SU-DHL-6 (cell line): ENCODE measurements at regions not wholly inside any gene's neighbourhood (a gene's known extent, or its start where the extent isn't known, plus 50 kb on each side); places are given as distances from the start of the nearest gene placed in this dataset.

Experiments
- H2AFZ ChIP-seq: fragments of 200-600 bp; sonication (generic); 2 replicates; pipeline ENCODE4 v1.6.1; 2014; ENCODE audit warnings: low read depth, mild to moderate bottlenecking, moderate library complexity, mixed read lengths, antibody characterized with exemption, low read length; ENCODE audit not compliant: severe bottlenecking
- H3F3A ChIP-seq: fragments of 200-600 bp; shearing (Covaris generic); 2 replicates; pipeline ENCODE4 v1.6.0; 2016; ENCODE audit warnings: antibody characterized with exemption, mild to moderate bottlenecking; ENCODE audit not compliant: insufficient read depth
- H3K27ac ChIP-seq: fragments of 200-600 bp; sonication (generic); 2 replicates; pipeline ENCODE4 v1.5.1; 2016; ENCODE audit warnings: low read depth, mild to moderate bottlenecking, low read length, moderate library complexity, mixed read lengths
- H3K27me3 ChIP-seq: fragments of 200-600 bp; sonication (generic), shearing (Covaris generic); 2 replicates; pipeline ENCODE4 v1.6.0; 2014; ENCODE audit warnings: mild to moderate bottlenecking, low read length
- H3K36me3 ChIP-seq: fragments of 200-600 bp; sonication (generic); 2 replicates; pipeline ENCODE4 v1.6.1; 2014; ENCODE audit warnings: mild to moderate bottlenecking, low read length, mixed read lengths
- H3K4me2 ChIP-seq: fragments of 300-600, 200-600 bp; shearing (Covaris generic), sonication (generic); 2 replicates; pipeline ENCODE4 v1.6.0; 2014; ENCODE audit warnings: low read length, low read depth, mild to moderate bottlenecking; ENCODE audit not compliant: poor library complexity, severe bottlenecking
- H3K4me3 ChIP-seq: fragments of 200-600 bp; sonication (generic); 2 replicates; pipeline ENCODE4 v1.5.1; 2014; ENCODE audit warnings: antibody characterized with exemption, low read length, mild to moderate bottlenecking, mixed read lengths; ENCODE audit not compliant: insufficient read depth, poor library complexity, severe bottlenecking
- H3K79me2 ChIP-seq: fragments of 200-600 bp; sonication (generic); 2 replicates; pipeline ENCODE4 v1.6.1; 2014; ENCODE audit warnings: mild to moderate bottlenecking, low read length, moderate library complexity; ENCODE audit not compliant: insufficient read depth
- H3K9ac ChIP-seq: fragments of 200-600 bp; sonication (generic); 2 replicates; pipeline ENCODE4 v1.7.0; 2014; ENCODE audit warnings: mild to moderate bottlenecking, low read length
- H3K9me2 ChIP-seq: fragments of 200-600 bp; sonication (generic); replicated peaks from 2 replicates; pipeline ENCODE4 v1.6.1; 2014; ENCODE audit warnings: low read length; ENCODE audit not compliant: insufficient read depth
- H3K9me3 ChIP-seq: fragments of 200-600 bp; sonication (generic); 2 replicates; pipeline ENCODE4 v1.6.1; 2014; ENCODE audit warnings: low read length, mixed read lengths; ENCODE audit not compliant: insufficient read depth
- H4K20me1 ChIP-seq: fragments of 200-600 bp; sonication (generic); 2 replicates; pipeline ENCODE4 v1.6.1; 2014; ENCODE audit warnings: low read depth, mild to moderate bottlenecking, antibody characterized with exemption, low read length, moderate library complexity, mixed read lengths
- EZH2phosphoT487 ChIP-seq: fragments of 200-600 bp; sonication (generic), shearing (Covaris generic); conservative IDR thresholded peaks from 2 replicates; pipeline ENCODE4 v1.6.1; 2018; ENCODE audit warnings: mild to moderate bottlenecking, antibody characterized with exemption, low read length, moderate library complexity, mixed read lengths
- TF ChIP-seq, protein P1 (sequence below): fragments of 200-600 bp; sonication (generic); IDR thresholded peaks from one replicate; pipeline ENCODE4 v1.5.1; 2017; ENCODE audit warnings: antibody characterized with exemption, mild to moderate bottlenecking, low read length, moderate library complexity; ENCODE audit not compliant: insufficient read depth, poor library complexity, severe bottlenecking

DNA sequence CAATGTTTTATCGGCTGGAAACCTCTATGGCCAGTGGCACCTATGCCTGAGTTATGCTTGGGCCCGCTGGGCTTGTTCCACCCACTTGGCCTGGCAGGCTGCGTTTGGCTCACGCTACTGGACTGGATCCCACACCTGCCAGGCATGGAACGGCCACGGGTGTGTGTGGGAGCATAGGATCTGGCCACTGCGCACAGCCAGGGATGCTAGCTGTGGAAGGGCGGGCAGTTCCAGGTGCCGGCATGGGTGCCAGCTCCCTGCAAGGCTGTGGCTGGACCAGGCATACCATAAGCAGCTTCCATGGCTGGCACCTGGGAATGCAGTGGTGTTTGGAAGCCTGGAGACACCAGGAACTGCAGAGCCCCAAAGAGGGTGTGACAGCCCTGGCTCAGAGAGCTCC is 1063.9 kb upstream of the ACO1 start:
- H3F3A ChIP-seq = no peaks in the 10 kb centered on the region

DNA sequence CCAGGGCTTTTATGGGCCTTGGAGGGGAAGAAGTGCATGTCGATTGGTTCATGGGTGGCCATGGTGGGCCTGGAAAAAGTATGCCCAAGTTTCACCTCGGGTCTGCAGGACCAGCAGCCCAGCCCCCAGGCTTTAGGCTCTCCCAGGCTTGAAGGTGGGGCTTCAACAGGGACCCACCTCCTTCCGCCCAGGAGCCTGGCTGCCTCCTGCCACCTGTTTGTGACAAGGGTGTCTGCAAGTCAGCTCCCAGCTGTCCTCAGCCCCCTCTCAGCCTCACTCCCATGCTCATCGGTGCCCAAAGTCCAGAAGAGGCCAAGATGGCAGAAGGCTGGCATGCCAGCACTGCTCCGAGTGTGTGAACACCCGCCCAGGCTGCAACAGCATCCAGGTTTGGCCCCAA is 1063.2 kb upstream of the ACO1 start:
- no peaks in the 10 kb centered on the region for H3K79me2 ChIP-seq
- H4K20me1 ChIP-seq = no peaks in the 10 kb centered on the region
- no peak overlapping the region for H3K4me3 ChIP-seq
- H3K27me3 ChIP-seq = no peaks in the 10 kb centered on the region
- TF ChIP-seq EZH2phosphoT487 = no peak
- TF ChIP-seq, protein P1, sequence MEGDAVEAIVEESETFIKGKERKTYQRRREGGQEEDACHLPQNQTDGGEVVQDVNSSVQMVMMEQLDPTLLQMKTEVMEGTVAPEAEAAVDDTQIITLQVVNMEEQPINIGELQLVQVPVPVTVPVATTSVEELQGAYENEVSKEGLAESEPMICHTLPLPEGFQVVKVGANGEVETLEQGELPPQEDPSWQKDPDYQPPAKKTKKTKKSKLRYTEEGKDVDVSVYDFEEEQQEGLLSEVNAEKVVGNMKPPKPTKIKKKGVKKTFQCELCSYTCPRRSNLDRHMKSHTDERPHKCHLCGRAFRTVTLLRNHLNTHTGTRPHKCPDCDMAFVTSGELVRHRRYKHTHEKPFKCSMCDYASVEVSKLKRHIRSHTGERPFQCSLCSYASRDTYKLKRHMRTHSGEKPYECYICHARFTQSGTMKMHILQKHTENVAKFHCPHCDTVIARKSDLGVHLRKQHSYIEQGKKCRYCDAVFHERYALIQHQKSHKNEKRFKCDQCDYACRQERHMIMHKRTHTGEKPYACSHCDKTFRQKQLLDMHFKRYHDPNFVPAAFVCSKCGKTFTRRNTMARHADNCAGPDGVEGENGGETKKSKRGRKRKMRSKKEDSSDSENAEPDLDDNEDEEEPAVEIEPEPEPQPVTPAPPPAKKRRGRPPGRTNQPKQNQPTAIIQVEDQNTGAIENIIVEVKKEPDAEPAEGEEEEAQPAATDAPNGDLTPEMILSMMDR = no peak
- no peaks in the 10 kb centered on the region for H3K9me2 ChIP-seq
- H2AFZ ChIP-seq = no peak overlapping the region
- no peak overlapping the region for H3K4me2 ChIP-seq
- no peaks in the 10 kb centered on the region for H3K36me3 ChIP-seq
- H3K9me3 ChIP-seq = no peaks in the 10 kb centered on the region
- no peak overlapping the region for H3K27ac ChIP-seq
- H3F3A ChIP-seq = no peaks in the 10 kb centered on the region
- no peak overlapping the region for H3K9ac ChIP-seq

More for the DNA sequence above, 1063.9 kb upstream of the ACO1 start:
- no peaks in the 10 kb centered on the region for H3K9me3 ChIP-seq
- H3K9me2 ChIP-seq = no peaks in the 10 kb centered on the region
- no peaks in the 10 kb centered on the region for H3K36me3 ChIP-seq
- no peak overlapping the region for H3K4me2 ChIP-seq
- H3K27ac ChIP-seq = no peak overlapping the region
- H3K79me2 ChIP-seq = no peaks in the 10 kb centered on the region
- no peaks in the 10 kb centered on the region for H3K27me3 ChIP-seq
- H3K4me3 ChIP-seq = no peak overlapping the region
- H3K9ac ChIP-seq = no peak overlapping the region
- no peaks in the 10 kb centered on the region for H4K20me1 ChIP-seq
- no peak for TF ChIP-seq EZH2phosphoT487
- TF ChIP-seq, protein P1 = no peak
- no peak overlapping the region for H2AFZ ChIP-seq

DNA sequence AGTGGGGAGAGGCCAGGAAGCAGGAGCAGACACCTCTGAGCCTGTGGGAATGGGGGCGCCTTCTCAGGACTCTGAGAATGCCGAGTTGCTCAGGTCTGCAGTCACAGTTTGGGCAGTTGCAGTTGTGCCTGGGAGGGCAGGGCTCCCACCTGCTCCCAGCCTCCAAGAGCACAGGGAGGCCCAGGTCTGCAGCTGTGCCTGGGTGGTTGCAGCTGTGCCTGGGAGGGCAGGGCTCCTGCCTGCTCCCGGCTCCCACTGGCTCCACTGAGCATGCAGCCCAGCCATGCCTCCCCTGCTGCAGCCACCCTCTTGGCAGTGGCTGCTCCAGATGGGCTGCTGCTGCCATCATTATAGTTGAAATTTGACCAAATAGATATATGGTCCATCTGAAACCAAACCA is 1062.8 kb upstream of the ACO1 start:
- Histone ChIP-seq H3K4me3 (no peak overlapping the region), H3K36me3 (no peaks in the 10 kb centered on the region), H3K9me3 (no peaks in the 10 kb centered on the region), H3K27ac (no peak overlapping the region), H3K9ac (no peak overlapping the region), H3K9me2 (no peaks in the 10 kb centered on the region), H3K27me3 (no peaks in the 10 kb centered on the region), H3K4me2 (no peak overlapping the region), H4K20me1 (no peaks in the 10 kb centered on the region), H3F3A (no peaks in the 10 kb centered on the region), H2AFZ (no peak overlapping the region), H3K79me2 (no peaks in the 10 kb centered on the region)
- TF ChIP-seq, protein P1 = no peak
- TF ChIP-seq EZH2phosphoT487 = no peak
